ENCODE measurements at regions not wholly inside any gene's neighbourhood (a gene's known extent, or its start where the extent isn't known, plus 50 kb on each side); places are given as distances from the start of the nearest gene placed in this dataset.

DNA sequence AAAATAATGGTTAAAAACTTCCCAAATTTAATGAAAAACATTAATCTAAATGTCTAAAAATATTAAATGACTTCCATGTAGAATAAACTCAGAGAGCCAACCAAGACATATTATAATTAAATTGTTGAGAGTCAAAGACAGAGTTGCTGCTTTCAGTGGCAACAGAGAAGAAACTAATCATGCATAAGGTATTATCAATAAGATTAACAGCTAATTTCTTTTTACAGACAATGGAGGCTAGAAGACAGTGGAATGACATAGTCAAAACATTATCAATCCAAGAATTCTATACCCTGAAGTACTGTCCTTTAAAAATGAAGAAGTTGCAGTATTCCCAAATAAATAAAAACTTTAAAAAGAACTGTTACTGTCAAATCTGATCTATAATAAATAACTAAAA is 268.7 kb downstream of the IRX2 start:
- Histone ChIP-seq H2BK20ac (ENCODE audit: low read length) (no peak overlapping the region), H3K36me3 (ENCODE audit: control insufficient read depth in 2 of 4, insufficient read depth in 4 of 4, low read length in 3 of 4) (no peaks in the 10 kb centered on the region), H3K18ac (ENCODE audit: extremely low read depth, low read length) (no peak overlapping the region), H2BK120ac (replicated peaks; ENCODE audit: low read depth, low read length) (no peak overlapping the region), H3K4me1 (replicated peaks in 1 of 4; ENCODE audit: control insufficient read depth in 3 of 4, insufficient read depth in 4 of 4, low read length in 3 of 4) (no peaks in the 10 kb centered on the region), H4K8ac (ENCODE audit: extremely low read depth, insufficient read depth, low read length) (no peak overlapping the region), H3K4me3 (ENCODE audit: extremely low read depth in 1 of 4, insufficient read depth in 2 of 4, low read depth in 3 of 4, low read length in 4 of 4) (no peak overlapping the region), H3K79me2 (ENCODE audit: control insufficient read depth in 1 of 2, insufficient read depth in 2 of 2, low read length in 2 of 2) (no peaks in the 10 kb centered on the region), H2BK12ac (ENCODE audit: low read depth, low read length) (no peak overlapping the region), H3K4me2 (ENCODE audit: insufficient read depth in 1 of 2, low read depth in 2 of 2, low read length in 2 of 2) (no peak overlapping the region), H3K4ac (replicated peaks; ENCODE audit: insufficient read length, low read depth, low read length) (no peak overlapping the region), H2AK5ac (ENCODE audit: low read depth, low read length) (no peak overlapping the region), H2BK15ac (ENCODE audit: low read length) (no peak overlapping the region), H3K23me2 (ENCODE audit: low read depth, low read length) (no peaks in the 10 kb centered on the region), H4K5ac (ENCODE audit: insufficient read length, low read depth, low read length) (no peak overlapping the region), H4K20me1 (replicated peaks in 1 of 2; ENCODE audit: control insufficient read depth in 1 of 2, insufficient read depth in 2 of 2, low read length in 2 of 2) (no peaks in the 10 kb centered on the region), H3K23ac (ENCODE audit: insufficient read length) (no peak overlapping the region), H2AFZ (ENCODE audit: low read length) (no peak overlapping the region), H3K27me3 (replicated peaks in 1 of 4; ENCODE audit: control insufficient read depth in 3 of 4, extremely low read depth in 1 of 4, insufficient read depth in 3 of 4, low read length in 3 of 4) (no peaks in the 10 kb centered on the region), H3K14ac (ENCODE audit: insufficient read length) (no peak overlapping the region), H3K79me1 (ENCODE audit: low read depth, low read length) (no peaks in the 10 kb centered on the region), H2BK5ac (ENCODE audit: low read depth, low read length) (no peak overlapping the region), H3K56ac (replicated peaks; ENCODE audit: insufficient read length, low read depth, low read length) (no peak overlapping the region), H3K9ac (replicated peaks in 1 of 4; ENCODE audit: extremely low read depth in 1 of 4, low read depth in 3 of 4, low read length in 3 of 4) (no peak overlapping the region), H3K9me3 (ENCODE audit: insufficient read depth in 2 of 2, low read depth in 1 of 2, low read length in 1 of 2) (peaks cover 3 to 5% of the 10 kb centered on the region in 2 experiments; a peak in 2 of 4 replicates), H4K91ac (replicated peaks; ENCODE audit: insufficient read length, low read length) (no peak overlapping the region), H3K27ac (ENCODE audit: low read depth, low read length) (no peak overlapping the region)
- CTCF ChIA-PET (ENCODE audit: partially characterized antibody): no interaction called here
- POLR2A ChIA-PET (ENCODE audit: partially characterized antibody): no interaction called here
- TF ChIP-seq NANOG (IDR thresholded peaks at IDR 0.05; ENCODE audit: insufficient read depth, low read depth, low read length, poor library complexity, severe bottlenecking): no peak
- TF ChIP-seq BRCA1 (IDR thresholded peaks at IDR 0.05; ENCODE audit: low read depth, low read length): no peak
- no peak for TF ChIP-seq SP1 (IDR thresholded peaks at IDR 0.05; ENCODE audit: low read depth, low read length)
- no peak for TF ChIP-seq POLR2AphosphoS5 (IDR thresholded peaks at IDR 0.05; ENCODE audit: low read depth, low read length)
- no peak for TF ChIP-seq FOSL1 (IDR thresholded peaks at IDR 0.05; ENCODE audit: insufficient read depth, low read depth, low read length)
- TF ChIP-seq EGR1 (IDR thresholded peaks at IDR 0.05; ENCODE audit: borderline replicate concordance, low read depth, low read length): no peak
- no peak for TF ChIP-seq KDM1A (IDR thresholded peaks at IDR 0.05; ENCODE audit: borderline replicate concordance, low read length)
- no peak for TF ChIP-seq RNF2 (IDR thresholded peaks at IDR 0.05; ENCODE audit: borderline replicate concordance, low read depth, low read length, missing control alignments, poor library complexity, severe bottlenecking)
- no peak for TF ChIP-seq CBX8 (IDR thresholded peaks at IDR 0.05; ENCODE audit: borderline replicate concordance, low read depth, low read length)
- TF ChIP-seq CBX5 (IDR thresholded peaks at IDR 0.05; ENCODE audit: low read depth, low read length): no peak
- DNase-seq (ENCODE audit: low read depth in 1 of 2, low spot score in 2 of 2) (no peak), FAIRE-seq (no peak)

Data from H1 (cell line).